Hippocampal formation (tissue), 2 donors: ENCODE measurements at regions not wholly inside any gene's neighbourhood (a gene's known extent, or its start where the extent isn't known, plus 50 kb on each side); places are given as distances from the start of the nearest gene placed in this dataset.

ENCODE experiments used
- DNase-seq, 2 donors: peaks; one replicate each; lab custom pipeline; 2025; lab: John Stamatoyannopoulos, UW

- DNase-seq = no peak
Measured at GRCh38 chr15:70264738-70265465, 167.2 kb upstream of the TLE3 start.

GRCh38 chr15:70264014-70264582 lies 166.4 kb upstream of the TLE3 start:
- peak in 1 of 2 donors; percentile 37 for DNase-seq

DNA sequence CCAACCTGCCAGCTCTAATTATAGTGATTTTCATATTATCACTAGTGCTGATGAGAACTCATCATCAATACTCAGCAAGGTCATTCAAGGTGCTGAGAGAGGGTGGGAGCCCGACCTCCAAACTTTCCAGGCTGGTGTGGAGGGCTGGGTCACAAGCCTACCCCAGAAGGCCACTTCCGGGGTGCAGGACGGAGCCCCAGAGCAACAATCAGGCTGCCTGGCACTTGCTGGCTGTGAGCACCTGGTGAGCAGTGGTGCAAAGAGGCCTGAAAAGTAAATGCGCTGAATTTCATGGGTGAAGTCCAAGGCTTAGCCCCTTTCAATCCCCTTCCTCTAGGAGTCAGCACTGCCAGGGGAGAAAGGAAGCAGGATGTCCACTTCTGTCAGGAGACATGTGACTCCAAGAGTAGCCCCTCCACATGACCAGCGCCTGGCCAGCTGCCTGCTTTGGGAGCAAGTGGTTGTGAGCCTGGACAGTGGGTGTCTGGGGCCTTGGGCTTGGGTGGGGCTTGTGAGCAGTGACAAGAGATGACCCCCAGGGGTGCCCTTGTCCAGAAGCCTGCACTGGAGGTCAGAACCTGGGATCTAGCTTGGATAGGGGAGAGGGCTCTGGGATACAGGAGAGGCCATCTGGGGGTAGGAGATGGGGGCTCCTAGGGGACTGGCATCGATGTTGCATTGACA lies 165.0 kb upstream of the TLE3 start:
- DNase-seq = peak in 1 of 2 donors; percentile 19

- no peak for DNase-seq
Measured at GRCh38 chr15:70262171-70262570, 164.5 kb upstream of the TLE3 start.

GRCh38 chr15:70261083-70261482 lies 163.4 kb upstream of the TLE3 start:
- DNase-seq = no peak

DNA sequence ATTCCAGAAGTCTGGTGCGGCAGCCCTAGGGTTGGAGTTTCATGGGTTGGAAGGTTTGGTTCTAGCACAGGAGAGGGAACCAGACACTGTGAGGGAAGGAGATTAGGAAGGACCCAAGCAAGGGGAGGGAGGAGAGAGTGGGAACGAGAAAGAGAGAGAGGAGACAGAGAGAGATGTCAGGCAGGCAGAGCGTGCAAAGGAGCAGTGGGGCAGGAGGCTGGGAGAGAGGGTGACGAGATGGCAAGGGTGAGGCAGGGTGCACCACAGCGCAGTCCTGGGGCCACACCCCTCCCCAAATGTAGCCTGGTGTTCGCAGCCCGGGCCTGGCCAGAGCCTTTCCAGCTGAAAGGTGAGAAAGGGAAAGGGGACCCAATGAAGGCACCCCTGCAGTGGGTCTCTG lies 162.9 kb upstream of the TLE3 start:
- DNase-seq = no peak

GRCh38 chr15:70259640-70260508 lies 162.2 kb upstream of the TLE3 start:
- DNase-seq = no peak

DNA sequence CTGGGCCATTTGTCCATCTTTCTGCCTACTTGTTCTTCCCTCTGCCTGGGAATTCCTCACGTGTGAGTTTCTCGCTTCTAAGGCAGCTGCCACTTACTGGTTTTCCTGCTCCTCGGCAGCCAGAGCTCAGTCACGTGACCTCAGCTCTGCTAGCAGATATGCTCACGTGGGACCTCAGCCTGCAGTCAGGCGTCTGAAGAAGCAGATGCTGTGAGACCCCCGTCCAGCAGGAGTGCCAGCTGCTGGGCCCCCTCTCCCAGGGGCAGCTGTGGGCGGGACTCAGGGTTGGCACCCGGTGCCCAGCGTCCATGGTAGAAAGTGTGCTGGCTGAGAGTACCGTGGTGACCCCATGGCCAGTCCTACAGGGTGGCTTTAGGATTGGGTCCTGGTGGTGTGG lies 161.3 kb upstream of the TLE3 start:
- DNase-seq = peak; percentile 26 to 28

GRCh38 chr15:70258369-70259027 lies 160.8 kb upstream of the TLE3 start:
- DNase-seq = peak in 1 of 2 donors; percentile 34

- DNase-seq = peak in 1 of 2 donors; percentile 18
Measured at GRCh38 chr15:70257573-70258248, 160.0 kb upstream of the TLE3 start.

GRCh38 chr15:70257047-70257446 lies 159.3 kb upstream of the TLE3 start:
- DNase-seq = no peak

GRCh38 chr15:70254311-70254869 lies 156.7 kb upstream of the TLE3 start:
- no peak for DNase-seq

DNA sequence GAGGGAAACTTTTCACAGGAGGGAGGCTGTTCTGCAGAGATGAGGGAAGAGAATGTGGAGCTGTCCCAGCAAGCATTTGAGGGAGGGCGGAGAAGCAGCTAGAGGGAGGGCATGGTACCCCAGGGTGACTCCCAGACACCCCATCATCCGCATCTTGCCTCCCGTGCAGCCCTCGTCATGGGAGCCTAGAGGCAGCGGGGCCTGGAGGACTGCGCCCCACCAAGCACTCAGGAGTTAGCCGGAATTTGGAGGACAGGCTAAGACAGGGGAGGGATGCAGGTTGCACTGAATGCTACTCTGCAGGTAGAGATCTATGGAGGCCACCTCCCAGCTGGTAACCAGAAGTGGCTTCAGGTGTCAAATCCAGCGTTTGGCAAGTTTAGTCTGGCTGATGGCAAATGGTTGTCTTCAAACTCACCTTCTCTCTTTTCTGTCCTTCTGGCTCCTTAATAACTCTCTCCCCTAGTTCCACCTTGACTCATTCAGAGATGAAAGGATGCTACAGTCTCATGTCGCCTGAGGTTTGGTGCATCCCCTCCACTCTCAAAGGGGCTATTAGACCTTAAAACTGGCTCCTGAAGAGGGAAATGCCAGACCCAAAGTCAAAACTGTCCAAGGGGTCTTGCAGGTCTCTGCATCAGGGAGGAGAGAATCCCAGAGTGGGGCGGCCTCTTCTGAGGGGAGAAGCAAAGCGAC lies 155.9 kb upstream of the TLE3 start:
- DNase-seq = no peak

GRCh38 chr15:70252951-70253320 lies 155.2 kb upstream of the TLE3 start:
- DNase-seq = no peak

- no peak for DNase-seq
Measured at GRCh38 chr15:70252056-70252950, 154.6 kb upstream of the TLE3 start.

DNA sequence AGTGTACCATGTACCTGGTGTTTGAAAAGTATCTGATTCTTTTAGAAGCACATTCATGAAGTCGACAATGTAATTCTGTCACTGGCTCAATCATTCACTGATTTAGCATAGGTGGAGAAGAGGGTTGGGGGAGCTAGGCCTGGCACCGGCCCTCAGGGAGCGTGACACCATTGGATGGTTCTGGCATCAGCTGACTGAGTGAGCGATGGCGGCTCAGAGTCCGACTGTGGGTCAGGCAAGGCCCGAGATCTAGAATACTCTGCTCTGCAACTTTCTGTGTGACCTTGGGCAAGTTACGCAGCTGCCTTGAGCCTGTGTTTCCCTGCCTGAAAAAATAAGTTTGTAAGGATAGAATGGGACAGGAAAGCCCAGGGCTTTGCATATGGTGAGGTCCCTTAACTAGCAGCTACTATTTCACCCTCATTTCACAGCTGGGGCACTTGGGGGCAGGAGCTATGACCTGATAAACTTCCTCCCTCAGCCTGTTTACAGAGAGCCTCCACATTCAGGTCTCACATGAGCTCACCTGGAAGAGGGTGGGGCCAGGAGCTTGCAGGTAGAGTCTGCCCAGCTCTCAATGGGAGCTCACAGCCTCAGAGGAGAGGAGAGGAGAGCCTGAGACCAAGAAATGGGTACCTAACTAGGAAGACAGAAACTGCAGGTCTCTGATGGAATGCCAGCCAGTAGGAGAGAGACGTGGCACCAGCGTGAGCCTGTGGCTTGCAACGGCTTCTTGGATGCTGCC lies 153.7 kb upstream of the TLE3 start:
- no peak for DNase-seq

DNA sequence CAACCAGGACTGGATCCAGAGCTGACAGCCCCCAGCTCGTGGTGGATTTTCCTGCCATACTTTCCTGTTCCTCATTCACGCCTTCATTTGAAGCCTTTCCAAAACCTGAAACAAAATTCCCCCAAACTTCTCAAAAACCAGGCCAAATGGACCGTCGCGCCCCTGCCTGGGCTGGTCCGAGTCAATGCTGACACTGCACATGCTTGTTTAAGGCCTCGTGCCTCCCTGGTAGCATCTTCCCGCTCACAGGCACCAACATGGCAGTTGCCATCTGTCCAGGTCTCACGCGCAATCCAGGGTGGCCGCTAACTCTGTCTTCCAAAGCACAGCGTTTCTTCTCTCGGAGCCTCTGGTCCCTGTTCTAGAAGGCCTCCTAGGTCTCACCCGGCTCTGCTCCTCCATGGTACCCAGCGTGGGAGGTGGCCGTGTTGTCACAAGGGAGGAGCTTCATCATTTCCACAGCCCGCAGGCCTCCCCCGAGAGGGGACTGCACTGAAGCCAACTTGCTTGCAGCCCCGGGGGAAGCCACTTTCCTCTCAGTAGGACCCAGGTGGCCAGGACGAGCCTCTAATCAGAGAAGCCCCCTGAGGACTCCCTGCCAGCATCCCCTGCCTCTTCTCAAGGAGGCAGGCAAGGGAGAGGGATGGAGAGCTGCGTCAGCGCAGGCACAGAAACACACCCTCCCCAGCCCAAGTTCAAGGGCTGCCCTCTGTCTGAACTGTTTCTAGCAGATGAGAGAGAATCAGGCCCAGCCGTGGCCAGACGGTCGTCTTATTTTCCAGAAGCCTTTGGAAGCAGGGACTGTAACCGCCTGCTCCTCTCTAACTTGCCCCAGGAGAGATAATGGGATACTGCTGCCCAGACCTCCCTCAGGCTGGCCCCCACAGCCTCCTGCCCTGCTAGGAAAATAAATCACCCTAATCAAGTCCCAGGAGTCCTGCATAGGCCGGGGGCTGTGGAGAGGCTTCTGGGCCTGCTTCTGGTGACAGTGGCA lies 152.8 kb upstream of the TLE3 start:
- DNase-seq = no peak
